Bronchial epithelial cell (primary cell): ENCODE measurements at regions not wholly inside any gene's neighbourhood (a gene's known extent, or its start where the extent isn't known, plus 50 kb on each side); places are given as distances from the start of the nearest gene placed in this dataset.

Experiments used
- DNase-seq: peaks from one replicate; pipeline ENCODE4 v3.0.0-alpha.2; 2010; ENCODE audit warnings: low read depth
- FAIRE-seq: peaks from 2 replicates; lab custom pipeline; 2011; peaks lifted over from hg19 to GRCh38; lab: Jason Lieb, UNC
- H3K27me3 ChIP-seq: 2 replicates; pipeline ENCODE4 v1.5.1; 2011; ENCODE audit warnings: low read length; ENCODE audit not compliant: control insufficient read depth, insufficient read depth
- H3K36me3 ChIP-seq: 2 replicates; pipeline ENCODE4 v1.5.1; 2011; ENCODE audit warnings: low read length; ENCODE audit not compliant: control insufficient read depth, insufficient read depth
- H3K4me3 ChIP-seq: 2 replicates; pipeline ENCODE4 v1.5.1; 2011; ENCODE audit warnings: mild to moderate bottlenecking, low read depth, low read length, control low read depth
- CTCF ChIP-seq: IDR thresholded peaks from 2 replicates; pipeline ENCODE4 v1.5.1; 2011; ENCODE audit warnings: mild to moderate bottlenecking, moderate library complexity, low read length, control low read depth, inconsistent platforms; ENCODE audit not compliant: insufficient read depth, severe bottlenecking

- no peaks in the 10 kb centered on the region for H3K27me3 ChIP-seq
- H3K36me3 ChIP-seq, result no peaks in the 10 kb centered on the region
- FAIRE-seq (no peak), DNase-seq (no peak)
- TF ChIP-seq CTCF, result no peak
- H3K4me3 ChIP-seq, result no peak overlapping the region
Measured at GRCh38 chr5:63293317-63293716, 668.9 kb downstream of the HTR1A start.

- FAIRE-seq, result no peak
- Histone ChIP-seq H3K27me3 (no peaks in the 10 kb centered on the region), H3K36me3 (no peaks in the 10 kb centered on the region), H3K4me3 (no peak overlapping the region)
- DNase-seq, result no peak
- TF ChIP-seq CTCF, result no peak
Measured at GRCh38 chr5:63286724-63287123, 675.5 kb downstream of the HTR1A start.

GRCh38 chr5:63263411-63263810, 684.8 kb downstream of the LRRC70 start:
- no peak for TF ChIP-seq CTCF
- no peak for DNase-seq
- no peak for FAIRE-seq

GRCh38 chr5:63262185-63262981, 683.8 kb downstream of the LRRC70 start:
- H3K4me3 ChIP-seq, result no peak overlapping the region
- H3K36me3 ChIP-seq, result no peaks in the 10 kb centered on the region
- DNase-seq (peak; percentile 83), FAIRE-seq (peak; percentile 60)
- TF ChIP-seq CTCF, result no peak
- H3K27me3 ChIP-seq, result no peaks in the 10 kb centered on the region

More at GRCh38 chr5:63263411-63263810, 684.8 kb downstream of the LRRC70 start:
- Histone ChIP-seq H3K36me3 (no peaks in the 10 kb centered on the region), H3K27me3 (no peaks in the 10 kb centered on the region), H3K4me3 (no peak overlapping the region)

DNA sequence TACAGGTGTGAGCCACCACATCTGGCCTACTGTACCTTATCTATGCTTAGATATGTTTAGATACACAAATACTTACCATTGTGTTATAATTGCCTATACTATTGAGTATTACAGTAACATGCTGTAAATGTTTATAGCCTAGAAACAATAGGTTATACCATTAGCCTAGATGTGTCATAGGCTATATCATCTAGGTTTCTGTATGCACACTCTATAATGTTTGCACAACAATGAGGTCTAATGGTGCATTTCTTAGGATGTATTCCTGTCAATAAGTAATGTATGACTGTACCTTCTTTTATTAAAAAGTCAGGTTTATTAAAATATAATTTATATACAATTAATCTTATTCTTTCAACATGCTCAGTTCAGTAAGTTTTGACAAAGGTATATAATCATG, 683.1 kb downstream of the LRRC70 start:
- Histone ChIP-seq H3K36me3 (no peaks in the 10 kb centered on the region), H3K27me3 (no peaks in the 10 kb centered on the region), H3K4me3 (no peak overlapping the region)
- no peak for FAIRE-seq
- no peak for TF ChIP-seq CTCF
- no peak for DNase-seq
